GM23248 (cell line): ENCODE measurements at regions not wholly inside any gene's neighbourhood (a gene's known extent, or its start where the extent isn't known, plus 50 kb on each side); places are given as distances from the start of the nearest gene placed in this dataset.

Source experiments
- EZH2 ChIP-seq: fragments of 200-600 bp; sonication (generic); IDR thresholded peaks from 2 replicates; pipeline ENCODE4 v1.6.1; 2018; ENCODE audit warnings: antibody characterized with exemption, mild to moderate bottlenecking; ENCODE audit not compliant: insufficient read depth, poor library complexity, severe bottlenecking
- EZH2phosphoT487 ChIP-seq: fragments of 200-600 bp; sonication (generic); IDR thresholded peaks from 2 replicates; pipeline ENCODE4 v1.6.1; 2018; ENCODE audit warnings: antibody characterized with exemption, moderate library complexity, mild to moderate bottlenecking, low read depth; ENCODE audit not compliant: insufficient read depth

DNA sequence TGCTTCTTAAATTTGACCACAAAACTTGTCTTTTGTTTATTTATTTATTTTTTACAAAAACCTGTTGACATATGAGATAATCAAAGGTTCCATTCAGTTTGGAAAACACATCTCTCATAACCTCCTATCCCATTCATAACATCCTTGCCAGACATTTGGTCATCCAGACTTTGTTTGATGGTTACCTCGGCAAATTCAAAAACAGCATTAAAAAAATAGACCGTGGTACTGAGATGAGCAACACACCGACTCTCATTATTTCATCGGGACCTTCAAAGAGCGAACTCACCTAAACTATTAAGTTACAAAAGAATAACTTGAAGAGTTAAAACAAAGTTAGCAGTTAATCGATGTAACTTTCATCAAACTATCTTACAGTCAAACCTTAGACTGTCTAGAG lies 85.8 kb upstream of the RPS6KA3 start:
- no peak for TF ChIP-seq EZH2phosphoT487
- no peak for TF ChIP-seq EZH2
